Cardiac septum (tissue), 1 donor: ENCODE measurements at regions not wholly inside any gene's neighbourhood (a gene's known extent, or its start where the extent isn't known, plus 50 kb on each side); places are given as distances from the start of the nearest gene placed in this dataset.
"Not testable (repeated sequence)": the region's sequence is repeated elsewhere in the genome, so short reads cannot be mapped to it uniquely, and the experiment has no call there.

ENCODE experiments used
- DNase-seq: peaks from one replicate; pipeline ENCODE4 v3.0.0-alpha.2; 2020; ENCODE audit warnings: low spot score
- intact Hi-C: fragments of 100-400 bp; cut with DNase I; formaldehyde crosslinking; loops from one replicate; pipeline ENCODE4 v1.14.0; 2022
- donor health status: DM: no; HTN: no; CAD: no.

DNA sequence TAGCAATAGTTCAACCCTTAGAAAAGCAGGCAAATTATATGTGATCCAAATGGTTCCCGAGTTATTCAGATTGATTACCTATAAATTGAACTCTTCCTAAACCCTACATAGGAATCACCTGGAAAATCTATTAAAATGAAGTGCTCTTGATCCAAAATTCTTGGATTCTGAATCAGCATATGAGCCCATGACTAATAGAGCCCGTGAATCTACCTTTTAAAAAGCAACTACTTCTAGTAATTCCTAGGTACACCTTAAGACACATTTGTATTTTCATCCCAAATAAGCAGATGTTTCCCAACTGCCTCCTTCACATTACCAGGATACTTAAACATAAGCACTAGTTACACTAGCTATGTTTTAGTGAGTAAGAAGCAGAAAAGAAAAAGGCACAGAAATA, 1171.0 kb upstream of the GOT2 start:
- no peak for DNase-seq
- intact Hi-C loops = no loop called here

DNA sequence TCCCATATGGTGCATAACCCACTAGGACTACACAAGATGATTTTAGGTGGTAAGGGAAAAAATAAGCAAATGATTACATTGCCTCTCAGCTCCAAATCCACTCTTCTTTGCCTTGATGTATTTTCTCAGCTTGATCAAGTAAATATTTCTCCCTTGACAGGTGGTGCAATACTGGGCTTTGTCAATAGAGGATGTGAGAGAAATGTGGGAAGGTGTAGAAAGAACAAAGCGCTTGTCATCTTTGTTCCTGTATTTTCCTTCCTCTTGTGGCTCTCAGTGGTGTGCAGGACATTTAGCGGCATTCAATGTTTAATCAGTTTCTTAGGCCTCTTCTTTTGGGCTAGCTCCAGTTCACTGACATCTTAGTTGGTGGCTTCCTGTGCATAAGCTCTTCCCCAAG, 1165.8 kb upstream of the GOT2 start:
- intact Hi-C loops = no loop called here
- DNase-seq = no peak

DNA sequence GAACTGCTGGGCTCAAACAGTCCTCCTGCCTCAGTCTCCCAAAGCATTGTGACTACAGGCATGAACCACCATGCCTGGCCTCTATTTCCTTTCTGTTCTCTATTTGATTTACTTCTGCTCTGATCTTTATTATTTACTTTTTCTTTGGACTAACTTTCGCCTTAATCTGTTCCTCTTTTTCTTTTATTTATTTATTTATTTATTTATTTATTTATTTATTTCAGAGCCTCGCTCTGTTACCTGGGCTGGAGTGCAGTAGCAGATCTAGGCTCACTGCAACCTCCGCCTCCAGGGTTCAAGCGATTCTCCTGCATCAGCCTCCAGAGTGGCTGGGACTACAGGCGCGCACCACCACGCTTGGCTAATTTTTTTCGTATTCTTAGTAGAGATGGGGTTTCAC, 1158.3 kb upstream of the GOT2 start:
- no peak for DNase-seq
- intact Hi-C loops = no loop called here

DNA sequence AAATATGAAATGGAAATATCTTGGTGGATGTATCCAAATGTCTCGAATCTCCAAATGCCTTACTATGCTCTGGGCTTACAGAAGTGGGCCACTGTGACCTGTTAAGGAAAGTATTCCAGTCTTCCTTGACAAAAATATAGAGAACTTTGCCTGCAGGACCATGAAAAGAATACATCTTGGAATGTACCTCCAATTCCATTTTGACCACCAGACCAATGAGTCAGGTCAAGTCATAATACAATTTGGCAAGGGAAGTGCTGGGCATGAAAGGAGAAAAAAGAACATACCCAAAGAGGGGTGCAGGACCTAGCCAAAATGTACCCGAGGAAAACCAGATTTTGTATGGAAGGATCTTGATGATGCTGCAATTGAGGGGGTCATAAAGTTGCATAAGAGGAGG, 1153.7 kb upstream of the GOT2 start:
- intact Hi-C loops = no loop called here
- no peak for DNase-seq

DNA sequence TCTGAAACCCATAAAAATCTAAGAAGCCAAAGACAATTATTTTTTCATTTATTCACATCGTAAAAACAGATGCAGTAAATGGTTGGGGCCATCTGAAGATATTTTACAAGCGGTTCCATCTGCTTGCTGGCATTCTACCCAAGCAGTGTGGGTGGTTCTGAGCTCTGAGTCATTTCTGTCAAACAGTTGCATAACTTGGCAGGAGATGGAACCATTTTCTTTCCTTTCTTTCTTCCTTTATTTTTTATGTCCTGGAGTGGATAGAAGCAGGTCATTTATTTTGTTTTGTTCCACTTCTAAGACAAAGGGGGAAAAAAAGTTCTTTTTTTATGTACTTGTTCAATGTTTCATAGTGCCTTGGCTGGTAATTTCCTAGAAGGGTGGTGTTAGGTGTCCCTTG, 1151.9 kb upstream of the GOT2 start:
- intact Hi-C loops = no loop called here
- DNase-seq = no peak

DNA sequence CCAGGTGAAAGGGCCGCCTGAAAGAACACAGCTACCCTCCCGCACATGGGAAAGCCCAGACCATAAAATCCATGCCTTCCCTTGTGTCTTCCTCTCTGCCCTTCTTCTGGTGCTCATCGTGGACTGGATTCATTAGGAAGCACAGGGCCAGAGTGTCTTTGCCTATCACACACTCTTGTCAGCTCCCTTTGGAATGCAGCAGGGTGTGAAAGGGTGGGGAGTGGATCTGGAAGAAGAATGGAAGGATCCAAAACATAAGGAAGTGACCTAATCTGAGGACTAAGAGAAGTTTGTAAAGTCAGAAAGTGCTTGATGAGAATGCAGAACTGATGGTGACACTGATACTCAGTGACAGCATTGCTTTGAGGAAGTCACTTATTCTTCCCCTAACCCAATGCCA, 1147.3 kb upstream of the GOT2 start:
- DNase-seq = no peak
- intact Hi-C loops = no loop called here

DNA sequence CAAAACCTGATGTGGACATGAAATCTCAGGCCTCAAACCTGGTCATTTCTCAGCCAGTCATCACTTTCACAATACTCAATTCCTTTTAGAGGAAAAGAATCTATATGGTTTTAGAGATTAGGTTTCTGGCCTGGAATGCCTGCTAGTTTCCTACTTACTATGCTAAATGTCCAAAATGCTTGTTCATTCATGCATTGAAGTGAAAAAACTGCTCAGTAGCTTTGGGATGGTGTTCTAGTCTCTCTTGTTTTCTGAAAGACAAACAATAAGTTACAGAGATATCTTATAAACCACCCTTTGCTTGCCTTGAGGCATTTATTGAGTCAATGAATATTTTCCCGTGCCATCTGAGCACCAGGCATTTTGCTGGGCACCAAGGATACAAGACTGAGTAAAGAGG, 1146.5 kb upstream of the GOT2 start:
- intact Hi-C loops = no loop called here
- no peak for DNase-seq

DNA sequence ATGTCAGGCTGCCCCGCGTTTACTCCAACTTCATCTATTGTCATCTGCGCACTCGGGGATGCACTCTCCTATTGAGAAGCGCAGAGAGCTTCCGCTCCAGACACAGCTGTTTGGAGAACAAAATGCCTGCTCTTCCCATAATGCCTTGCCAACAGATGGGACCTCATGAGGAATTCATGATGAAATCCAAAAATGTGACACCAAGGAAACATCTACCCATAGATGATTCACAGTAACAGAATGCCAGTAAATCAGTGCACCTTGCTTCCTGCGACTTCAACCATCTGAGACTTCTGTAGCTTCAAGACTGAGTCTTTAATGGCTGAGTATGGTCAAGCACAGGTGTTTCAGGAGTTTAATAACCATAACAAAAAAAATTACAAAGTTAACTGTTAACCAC, 1144.9 kb upstream of the GOT2 start:
- DNase-seq = no peak
- intact Hi-C loops = no loop called here

DNA sequence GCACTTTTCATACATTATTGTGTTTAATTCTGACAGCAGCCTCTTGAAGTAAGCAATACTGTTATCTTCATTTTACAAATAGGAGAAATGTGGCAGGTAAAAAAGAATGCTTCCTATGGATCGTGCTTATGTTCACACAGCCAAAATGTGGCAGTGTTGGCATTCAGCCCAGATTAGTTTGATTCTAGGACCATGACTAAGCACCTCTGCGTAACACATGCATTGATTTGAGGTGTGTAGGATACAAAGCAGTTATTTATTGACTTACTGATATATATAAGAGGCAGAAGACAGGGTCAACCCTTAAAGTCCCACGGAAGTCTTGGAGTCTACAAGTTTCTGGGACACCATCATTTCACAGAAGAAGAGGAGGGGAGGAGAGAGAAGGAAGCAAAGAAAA, 1144.4 kb upstream of the GOT2 start:
- DNase-seq = no peak
- intact Hi-C loops = no loop called here

DNA sequence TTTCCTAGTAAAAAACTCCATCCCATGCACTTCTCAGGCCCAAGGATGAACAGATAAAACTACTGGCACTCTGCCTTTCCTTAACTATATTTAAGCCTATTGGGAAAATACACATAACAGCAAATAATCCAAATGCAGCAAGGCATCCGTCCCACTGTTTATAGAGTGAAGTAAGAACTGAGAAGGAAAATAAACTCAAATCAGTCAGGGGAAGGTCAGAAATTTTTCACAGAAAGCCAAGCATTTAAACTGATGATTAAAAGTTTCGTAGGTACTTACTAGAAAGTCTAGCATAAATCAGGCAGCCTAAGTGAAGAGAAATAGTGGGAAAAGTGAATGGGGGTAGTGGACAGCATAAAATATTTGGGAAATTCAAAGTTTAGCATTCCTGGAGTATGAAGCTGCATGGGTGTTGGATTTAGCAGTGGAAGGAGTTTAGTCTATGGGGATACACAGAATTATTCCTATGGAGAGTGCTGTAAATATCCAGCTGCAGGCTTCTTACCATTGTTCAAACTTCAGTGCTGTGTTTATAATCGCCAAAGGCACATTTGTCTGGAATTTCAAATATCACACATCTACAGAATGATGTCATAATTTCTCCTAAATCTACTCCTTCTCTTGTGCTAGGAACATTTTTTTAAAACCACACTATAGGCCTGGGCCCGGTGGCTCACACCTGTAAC, 1131.0 kb upstream of the GOT2 start:
- no peak for DNase-seq
- intact Hi-C loops = no loop called here

DNA sequence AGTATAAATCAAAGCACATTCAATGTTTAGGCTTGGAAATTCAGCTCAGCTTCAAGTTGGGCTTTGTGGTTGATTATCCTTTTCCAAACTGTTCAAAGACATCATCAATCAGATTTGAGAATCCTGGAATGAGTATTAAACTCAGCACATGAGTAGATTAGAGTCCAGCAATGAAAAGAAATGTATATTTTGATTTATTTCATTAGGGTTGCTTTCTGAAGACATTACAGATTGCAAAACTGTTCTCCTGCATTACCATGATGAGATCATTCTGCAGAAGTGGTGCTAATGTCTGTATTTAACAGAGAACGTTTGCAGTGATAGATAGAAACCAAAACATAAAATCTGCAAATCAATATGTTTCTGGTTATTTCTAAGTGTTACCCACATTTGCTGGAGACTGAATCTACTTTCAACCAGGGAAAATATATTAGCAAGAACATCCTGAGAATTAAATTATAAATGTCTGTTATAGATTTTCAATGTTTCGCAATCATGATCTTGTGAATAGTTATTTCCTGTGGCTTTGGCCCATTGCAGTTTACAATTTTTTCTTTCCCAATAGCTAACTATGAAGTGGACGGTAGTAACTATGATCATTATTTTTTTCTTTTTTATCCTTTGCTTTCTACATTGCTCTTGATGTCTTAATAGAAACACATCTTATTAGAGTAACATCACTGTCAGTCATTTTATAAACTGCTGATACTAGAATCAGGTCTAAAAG, 1125.7 kb upstream of the GOT2 start:
- intact Hi-C loops = no loop called here
- DNase-seq = no peak

DNA sequence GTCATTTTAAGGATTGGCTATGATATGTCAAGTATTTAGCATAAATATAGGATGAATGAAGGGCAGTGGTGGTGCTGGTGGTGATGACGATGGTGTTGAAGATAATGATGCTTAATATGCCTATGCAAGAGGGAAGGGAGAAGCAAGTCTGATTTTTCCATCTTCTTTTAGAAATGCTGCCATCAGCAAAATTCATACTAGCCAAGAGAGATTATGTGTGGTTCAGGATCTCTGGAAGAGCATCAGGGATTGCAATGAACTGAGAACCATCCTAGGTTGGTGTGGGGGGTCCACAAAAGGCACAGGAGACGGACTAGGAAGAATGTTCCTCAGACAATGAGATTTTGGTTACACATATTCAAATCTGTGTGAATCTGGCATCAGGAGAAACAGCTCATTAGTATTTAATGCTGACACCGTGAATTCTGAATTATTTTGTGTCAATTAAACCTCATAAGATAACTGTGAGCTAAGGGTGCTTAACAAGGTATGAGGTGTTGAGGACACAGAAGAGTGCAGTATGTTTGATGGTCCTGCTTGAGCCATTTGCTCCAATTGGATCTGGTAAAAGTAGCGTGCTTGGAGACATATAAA, 1120.8 kb upstream of the GOT2 start:
- intact Hi-C loops = no loop called here
- no peak for DNase-seq

DNA sequence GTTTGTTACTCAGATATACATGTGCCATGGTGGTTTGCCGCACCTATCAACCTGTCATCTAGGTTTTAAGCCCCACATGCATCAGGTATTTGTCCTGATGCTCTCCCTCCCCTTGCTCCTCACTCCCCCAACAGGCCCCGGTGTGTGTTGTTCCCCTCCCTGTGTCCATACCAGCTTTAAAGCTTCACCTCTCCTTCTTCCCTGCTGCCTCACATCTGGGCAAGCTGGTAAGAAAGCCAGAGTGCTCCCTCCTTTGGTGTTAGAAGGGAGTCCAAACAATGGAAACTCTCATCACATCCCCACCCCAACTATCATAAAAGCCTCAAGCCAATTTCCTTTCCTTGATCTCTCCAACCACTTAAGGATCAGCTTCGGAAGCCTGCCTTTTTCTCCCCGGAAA, 1115.6 kb upstream of the GOT2 start:
- intact Hi-C loops = no loop called here
- no peak for DNase-seq

DNA sequence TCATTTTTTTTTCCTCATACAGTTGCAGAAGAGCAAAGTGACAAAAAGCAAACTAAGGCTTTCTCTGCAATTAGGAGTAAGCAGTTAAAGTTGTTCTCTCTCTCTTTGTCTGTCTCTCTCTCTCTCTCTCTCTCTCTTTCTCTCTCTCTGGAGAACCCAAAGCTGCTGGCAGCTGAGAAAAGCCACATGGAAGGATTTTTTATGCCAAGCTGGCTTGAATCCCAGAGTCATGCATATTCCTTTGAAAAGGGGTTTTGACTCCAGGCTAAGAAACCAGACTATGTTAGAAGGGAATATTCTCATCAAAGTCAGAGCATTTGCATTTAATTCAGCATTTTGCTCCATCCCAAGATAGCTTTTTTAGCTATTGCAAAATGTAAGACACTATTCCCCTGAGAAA, 1114.2 kb upstream of the GOT2 start:
- intact Hi-C loops = no loop called here
- no peak for DNase-seq

DNA sequence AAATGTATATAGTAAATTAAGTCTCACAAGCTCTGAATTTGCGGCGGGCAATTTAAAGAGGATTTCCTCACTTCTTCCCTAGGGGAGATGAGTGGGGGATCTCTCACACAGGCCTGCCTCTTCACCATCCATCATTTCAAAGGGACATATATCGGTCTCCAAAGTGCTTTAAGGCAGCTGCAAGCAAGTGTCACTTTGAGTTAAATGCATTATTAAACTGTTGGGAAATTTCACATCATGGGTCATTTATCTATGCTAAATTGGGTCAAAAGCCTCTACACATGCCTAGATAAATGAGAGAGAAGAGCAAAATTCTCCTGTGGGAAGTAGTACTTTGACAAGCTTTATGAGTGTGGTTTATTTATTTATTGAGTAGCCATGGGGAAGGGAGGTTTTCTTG, 1106.1 kb upstream of the GOT2 start:
- intact Hi-C loops = no loop called here
- no peak for DNase-seq

DNA sequence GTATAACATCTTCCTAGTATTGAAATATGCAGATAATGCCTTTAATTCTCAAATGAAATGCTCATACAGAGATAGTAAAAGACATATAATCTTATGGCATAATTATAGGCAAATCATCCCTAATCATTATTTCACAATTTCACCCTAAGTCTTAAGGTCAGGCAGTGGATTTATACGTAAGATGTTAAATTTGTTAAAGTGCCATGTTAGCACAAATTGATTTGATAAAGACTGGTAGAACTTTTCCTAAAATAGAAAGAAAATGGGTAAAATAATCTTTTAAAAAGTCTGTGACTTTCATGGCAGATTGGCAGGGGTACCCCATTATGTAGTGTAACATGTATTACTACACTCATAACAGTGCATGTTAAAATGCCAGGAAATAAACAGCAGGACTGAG, 1092.7 kb upstream of the GOT2 start:
- intact Hi-C loops = no loop called here
- no peak for DNase-seq

DNA sequence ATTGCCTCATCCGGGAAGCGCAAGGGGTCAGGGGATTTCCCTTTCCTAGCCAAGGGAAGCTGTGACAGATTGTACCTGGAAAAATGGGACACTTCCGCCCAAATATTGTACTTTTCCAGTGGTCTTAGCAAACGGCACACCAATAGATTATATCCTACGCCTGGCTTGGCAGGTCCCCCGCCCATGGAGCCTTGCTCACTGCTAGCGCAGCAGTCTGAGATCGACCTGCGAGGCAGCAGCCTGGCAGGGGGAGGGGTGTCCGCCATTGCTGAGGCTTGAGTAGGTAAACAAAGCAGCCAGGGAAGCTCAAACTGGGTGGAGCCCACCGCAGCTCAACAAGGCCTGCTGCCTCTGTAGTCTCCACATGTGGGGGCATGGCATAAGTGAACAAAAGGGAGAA, 1075.4 kb upstream of the GOT2 start:
- intact Hi-C loops, DNase-seq: not testable (repeated sequence)

DNA sequence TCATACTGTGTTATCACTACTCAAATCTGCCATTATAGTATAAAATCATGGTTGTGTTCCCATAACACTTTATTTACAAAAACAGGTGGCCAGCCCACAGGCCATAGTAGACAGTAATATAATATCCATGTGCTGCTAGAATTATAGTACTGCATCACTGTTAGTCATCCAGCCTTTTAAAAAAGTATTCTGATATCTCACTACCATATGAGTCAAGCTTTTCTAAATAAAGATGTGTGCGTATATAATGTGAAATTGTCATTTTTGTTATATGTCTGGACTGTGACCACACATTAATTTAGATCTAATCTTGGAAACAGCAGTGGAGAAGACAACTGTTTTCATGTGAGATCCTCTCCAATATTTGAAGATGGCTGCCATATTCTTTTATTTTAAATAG, 1049.1 kb upstream of the GOT2 start:
- no peak for DNase-seq
- intact Hi-C loops = no loop called here

DNA sequence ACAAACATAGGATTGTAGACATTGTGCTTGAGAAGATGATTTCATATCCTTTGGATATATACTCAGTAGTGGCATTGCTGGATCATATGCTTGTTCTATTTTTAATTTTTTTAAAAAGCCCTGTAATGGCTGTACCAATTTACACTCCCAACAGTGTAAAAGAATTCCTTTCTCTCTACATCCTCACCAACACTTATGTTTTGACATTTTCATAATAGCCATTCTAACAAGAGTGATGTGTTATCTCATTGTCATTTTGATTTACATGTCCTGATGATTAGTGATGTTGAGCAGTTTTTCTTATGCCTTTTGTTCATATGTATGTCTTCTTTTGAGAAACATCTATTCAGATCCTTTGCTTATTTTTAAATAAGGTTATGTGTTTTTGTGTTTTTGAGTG, 1039.2 kb upstream of the GOT2 start:
- no peak for DNase-seq
- intact Hi-C loops = no loop called here

DNA sequence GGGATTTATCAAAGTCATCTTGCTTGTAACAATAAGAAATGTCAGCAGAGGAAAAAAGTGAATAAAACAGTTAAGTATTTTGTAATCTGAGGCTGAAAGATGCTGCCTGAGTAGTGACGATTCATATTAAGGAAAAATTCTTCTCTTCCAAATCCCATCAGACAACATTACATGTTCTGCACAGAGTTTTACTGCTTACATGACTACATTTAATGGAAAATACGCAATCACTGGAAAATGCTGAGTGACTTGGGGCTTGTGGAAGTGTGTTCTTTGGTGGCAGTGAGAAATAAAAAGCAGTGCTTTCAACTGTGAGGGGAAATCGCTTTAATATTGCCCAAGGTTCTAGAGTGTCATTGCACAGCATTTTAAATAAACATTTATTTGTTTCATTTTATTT, 1025.2 kb upstream of the GOT2 start:
- no peak for DNase-seq
- intact Hi-C loops = no loop called here

DNA sequence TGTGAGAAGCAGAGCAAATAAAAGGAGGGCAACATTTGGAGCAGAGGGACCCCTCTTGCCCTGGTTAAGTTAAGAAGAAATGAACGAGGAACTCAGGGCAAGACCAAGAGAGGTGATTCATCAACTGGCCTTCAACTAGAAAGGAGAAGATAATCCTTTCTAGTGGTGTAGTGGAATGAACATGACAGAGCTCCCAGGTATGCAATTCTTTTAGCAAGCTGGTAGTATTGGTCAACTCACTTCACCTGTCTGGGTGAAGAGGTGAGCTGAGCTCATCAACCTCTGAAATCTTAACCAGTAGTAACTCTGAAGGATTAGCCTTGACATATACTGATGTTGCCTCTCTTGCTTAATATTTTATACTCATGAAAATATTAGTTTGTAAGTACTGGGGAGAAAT, 1024.7 kb upstream of the GOT2 start:
- DNase-seq = no peak
- intact Hi-C loops = no loop called here
